IMR-90 (cell line): ENCODE measurements at regions not wholly inside any gene's neighbourhood (a gene's known extent, or its start where the extent isn't known, plus 50 kb on each side); places are given as distances from the start of the nearest gene placed in this dataset.

Experiments
- ATAC-seq: fragments of 200-7000 bp; cut with Tn5 transposase; 2 replicates; pipeline ENCODE4 v1.9.1; 2020; ENCODE audit warnings: low read depth, mild to moderate bottlenecking, moderate library complexity
- BruUV-seq: library from RNA; stranded (reverse); fragments of 400-500 nt; replicated peaks from 2 replicates; lab custom pipeline; 2021; lab: Mats Ljungman, UMichigan
- CTCF ChIA-PET: fragments of 300-600 bp; formaldehyde crosslinking; extraction: SDS; loops from one replicate; lab custom pipeline; 2021; ENCODE audit warnings: antibody characterized with exemption; lab: Yijun Ruan, JAX
- POLR2A ChIA-PET: fragments of 300-600 bp; sonication (Branson Sonifier 250); formaldehyde crosslinking; loops from one replicate; lab custom pipeline; 2022; ENCODE audit warnings: antibody characterized with exemption; ENCODE audit not compliant: unreplicated experiment; lab: Charles Lee
- DNase-seq: peaks from one replicate; pipeline ENCODE4 v3.0.0; 2013
- H2AFZ ChIP-seq: replicated peaks from 2 replicates; pipeline ENCODE3; 2013; ENCODE audit warnings: low read length, mild to moderate bottlenecking; ENCODE audit not compliant: poor library complexity
- H2AK5ac ChIP-seq: 2 replicates; pipeline ENCODE4 v1.6.1; 2013; ENCODE audit warnings: low read depth, low read length, inconsistent platforms
- H2AK9ac ChIP-seq: replicated peaks from 2 replicates; pipeline ENCODE3; 2013; ENCODE audit warnings: mild to moderate bottlenecking, low read depth, low read length, moderate library complexity; ENCODE audit not compliant: poor library complexity
- H2BK120ac ChIP-seq: 2 replicates; pipeline ENCODE4 v1.6.1; 2013; ENCODE audit warnings: low read depth, low read length, inconsistent platforms
- H2BK15ac ChIP-seq: 3 replicates; pipeline ENCODE4 v1.6.1; 2013; ENCODE audit warnings: low read depth, low read length, inconsistent platforms
- H2BK20ac ChIP-seq: 2 replicates; pipeline ENCODE4 v1.6.1; 2013; ENCODE audit warnings: low read depth, mild to moderate bottlenecking, inconsistent platforms, low read length, moderate library complexity
- H2BK5ac ChIP-seq: 2 replicates; pipeline ENCODE4 v1.6.1; 2013; ENCODE audit warnings: mild to moderate bottlenecking, low read depth, low read length, inconsistent platforms; ENCODE audit not compliant: poor library complexity, severe bottlenecking
- H3K14ac ChIP-seq: replicated peaks from 2 replicates; pipeline ENCODE4 v1.6.1; 2013; ENCODE audit warnings: low read depth, low read length, inconsistent platforms
- H3K18ac ChIP-seq: 2 replicates; pipeline ENCODE4 v1.6.1; 2013; ENCODE audit warnings: low read depth, low read length, control low read depth
- H3K23ac ChIP-seq: 2 replicates; pipeline ENCODE4 v1.6.1; 2013; ENCODE audit warnings: low read depth, low read length, inconsistent platforms
- H3K27ac ChIP-seq: 2 replicates; pipeline ENCODE4 v1.5.1; 2013; ENCODE audit warnings: mild to moderate bottlenecking, control low read depth, low read length; ENCODE audit not compliant: insufficient read depth
- H3K27me3 ChIP-seq: 2 replicates; pipeline ENCODE4 v1.6.1; 2013; ENCODE audit warnings: low read length; ENCODE audit not compliant: control insufficient read depth, insufficient read depth
- H3K36me3 ChIP-seq: 2 replicates; pipeline ENCODE4 v1.6.1; 2013; ENCODE audit warnings: low read length, mixed read lengths; ENCODE audit not compliant: control insufficient read depth, insufficient read depth
- H3K4ac ChIP-seq: 2 replicates; pipeline ENCODE4 v1.6.1; 2013; ENCODE audit warnings: low read depth, low read length, inconsistent platforms
- H3K4me1 ChIP-seq: 2 replicates; pipeline ENCODE4 v1.6.1; 2013; ENCODE audit warnings: low read length, mixed read lengths; ENCODE audit not compliant: control insufficient read depth, insufficient read depth
- H3K4me2 ChIP-seq: 2 replicates; pipeline ENCODE4 v1.6.1; 2013; ENCODE audit warnings: low read depth, mild to moderate bottlenecking, control low read depth, low read length, moderate library complexity
- H3K4me3 ChIP-seq: 2 replicates; pipeline ENCODE4 v1.5.1; 2013; ENCODE audit warnings: low read depth, mild to moderate bottlenecking, control low read depth, low read length, moderate library complexity; ENCODE audit not compliant: insufficient read depth
- H3K56ac ChIP-seq: 2 replicates; pipeline ENCODE4 v1.6.1; 2013; ENCODE audit warnings: low read length, inconsistent platforms; ENCODE audit not compliant: insufficient read depth; ENCODE audit errors: extremely low read depth
- H3K79me1 ChIP-seq, 2 experiments: 2 replicates each; pipeline ENCODE4 v1.6.1; 2013; ENCODE audit warnings: low read length in 2 of 2, inconsistent platforms in 1 of 2, low read depth in 1 of 2
- H3K9ac ChIP-seq: 2 replicates; pipeline ENCODE4 v1.6.1; 2013; ENCODE audit warnings: low read depth, low read length, control low read depth
- H3K9me1 ChIP-seq: 2 replicates; pipeline ENCODE4 v1.6.1; 2013; ENCODE audit warnings: low read length, inconsistent platforms; ENCODE audit not compliant: insufficient read depth
- H3K9me3 ChIP-seq: 2 replicates; pipeline ENCODE4 v1.6.1; 2013; ENCODE audit warnings: low read length; ENCODE audit not compliant: control insufficient read depth, insufficient read depth
- H4K20me1 ChIP-seq: 2 replicates; pipeline ENCODE4 v1.6.1; 2013; ENCODE audit warnings: low read length, inconsistent platforms; ENCODE audit not compliant: insufficient read depth
- H4K5ac ChIP-seq: 2 replicates; pipeline ENCODE4 v1.6.1; 2013; ENCODE audit warnings: mild to moderate bottlenecking, low read depth, low read length, control low read depth
- H4K8ac ChIP-seq, 2 experiments: 2 replicates each; pipeline ENCODE4 v1.6.1; 2013; ENCODE audit warnings: low read depth in 2 of 2, low read length in 2 of 2, control low read depth in 1 of 2, inconsistent platforms in 1 of 2
- H4K91ac ChIP-seq: 2 replicates; pipeline ENCODE4 v1.6.1; 2013; ENCODE audit warnings: low read depth, low read length, inconsistent platforms; ENCODE audit not compliant: insufficient read depth
- ELK1 ChIP-seq: fragments of 150-350 bp; IDR thresholded peaks from 2 replicates; pipeline ENCODE4 v1.6.1; 2016; ENCODE audit warnings: low read depth, mild to moderate bottlenecking, low read length, moderate library complexity, borderline replicate concordance
- RCOR1 ChIP-seq: IDR thresholded peaks from 2 replicates; pipeline ENCODE4 v1.6.1; 2012; ENCODE audit warnings: mild to moderate bottlenecking, low read length, improper control_type of control experiment; ENCODE audit not compliant: insufficient replicate concordance
- SMC3 ChIP-seq: fragments of 150-350 bp; IDR thresholded peaks from 2 replicates; pipeline ENCODE4 v1.6.1; 2016; ENCODE audit warnings: low read depth, mild to moderate bottlenecking, antibody characterized with exemption, low read length, moderate library complexity
- WGBS, 2 experiments: methylation state at CpG; one replicate each; pipeline versions ENCODE4 v1.1.5 to v1.1.7; 2013; ENCODE audit warnings: missing lambda C conversion rate in 2 of 2; ENCODE audit not compliant: insufficient read length in 1 of 2; ENCODE audit errors: extremely low coverage in 2 of 2; 5-methylcytosine and 5-hydroxymethylcytosine counted together
- dilution Hi-C: fragments of 300-500 bp; cut with HindIII; formaldehyde crosslinking; loops from one replicate; pipeline ENCODE4 v1.14.3; 2018; ENCODE audit warnings: low sequenced_read_pairs; ENCODE audit not compliant: unreplicated experiment
- in situ Hi-C: fragments of 300-500 bp; cut with MboI; formaldehyde crosslinking; loops from 3 replicates; pipeline ENCODE4 v1.14.3; 2019; ENCODE audit warnings: low sequenced_read_pairs, inconsistent platforms, mixed read lengths
- intact Hi-C: fragments of 100-400 bp; cut with micrococcal nuclease; formaldehyde crosslinking; loops from 2 replicates; pipeline ENCODE4 v1.10.0; 2022

GRCh38 chr13:68976287-68976686 is 1131.3 kb upstream of the ATXN8OS start:
- Histone ChIP-seq H2BK5ac (no peak overlapping the region), H3K9ac (no peak overlapping the region), H4K20me1 (no peaks in the 10 kb centered on the region), H3K14ac (no peak overlapping the region), H3K4me2 (no peak overlapping the region), H3K23ac (no peak overlapping the region), H3K36me3 (no peaks in the 10 kb centered on the region), H3K27me3 (no peaks in the 10 kb centered on the region), H4K91ac (no peak overlapping the region), H2BK15ac (no peak overlapping the region), H3K4ac (no peak overlapping the region), H3K9me1 (no peaks in the 10 kb centered on the region), H3K27ac (no peak overlapping the region), H4K8ac (no peak overlapping the region), H3K4me3 (no peak overlapping the region), H4K5ac (no peak overlapping the region), H3K18ac (no peak overlapping the region), H2AK9ac (no peak overlapping the region), H2BK120ac (no peak overlapping the region), H3K9me3 (no peaks in the 10 kb centered on the region), H2AFZ (no peak overlapping the region), H3K4me1 (no peaks in the 10 kb centered on the region), H2AK5ac (no peak overlapping the region), H3K56ac (no peak overlapping the region), H3K79me1 (no peaks in the 10 kb centered on the region), H2BK20ac (no peak overlapping the region)
- DNase-seq = no peak
- no peak for ATAC-seq
- intact Hi-C loops (no loop called here), in situ Hi-C loops (no loop called here), dilution Hi-C loops (no loop called here)
- WGBS, 2 experiments = no CpG with 5 or more reads among the region's 2 CpGs
- no peak for TF ChIP-seq ELK1
- TF ChIP-seq RCOR1 = no peak
- TF ChIP-seq SMC3 = no peak
- no TSS peak for BruUV-seq
- POLR2A ChIA-PET = no interaction called here
- CTCF ChIA-PET = no interaction called here
